ENCODE measurements at regions not wholly inside any gene's neighbourhood (a gene's known extent, or its start where the extent isn't known, plus 50 kb on each side); places are given as distances from the start of the nearest gene placed in this dataset.

- no peak for DNase-seq (ENCODE audit: low read depth)
These were observed 366.9 kb upstream of the ZEB2 start for GRCh38 chr2:144886862-144887261.

DNA sequence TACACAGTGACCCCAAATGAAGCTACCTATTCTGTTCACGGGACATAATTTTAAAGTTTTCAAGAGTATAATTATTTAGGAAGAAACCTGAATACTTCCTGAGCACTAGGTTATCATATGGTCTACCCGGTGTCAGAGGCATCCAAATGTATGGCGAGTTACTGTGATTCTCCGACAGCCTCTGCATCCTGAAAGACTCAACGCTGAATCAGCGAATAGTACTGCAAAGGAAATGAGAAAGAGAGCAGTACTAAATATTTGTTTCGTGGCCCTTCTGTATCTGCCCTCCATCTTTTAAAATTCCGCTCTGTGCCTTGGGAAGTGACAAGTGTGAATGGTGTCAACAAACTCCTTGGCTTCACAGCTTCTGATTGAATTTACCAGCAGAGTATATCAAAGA lies 358.0 kb upstream of the ZEB2 start:
- no peak for DNase-seq (ENCODE audit: low read depth)

GRCh38 chr2:144876013-144876412 lies 356.1 kb upstream of the ZEB2 start:
- DNase-seq (ENCODE audit: low read depth): no peak

DNA sequence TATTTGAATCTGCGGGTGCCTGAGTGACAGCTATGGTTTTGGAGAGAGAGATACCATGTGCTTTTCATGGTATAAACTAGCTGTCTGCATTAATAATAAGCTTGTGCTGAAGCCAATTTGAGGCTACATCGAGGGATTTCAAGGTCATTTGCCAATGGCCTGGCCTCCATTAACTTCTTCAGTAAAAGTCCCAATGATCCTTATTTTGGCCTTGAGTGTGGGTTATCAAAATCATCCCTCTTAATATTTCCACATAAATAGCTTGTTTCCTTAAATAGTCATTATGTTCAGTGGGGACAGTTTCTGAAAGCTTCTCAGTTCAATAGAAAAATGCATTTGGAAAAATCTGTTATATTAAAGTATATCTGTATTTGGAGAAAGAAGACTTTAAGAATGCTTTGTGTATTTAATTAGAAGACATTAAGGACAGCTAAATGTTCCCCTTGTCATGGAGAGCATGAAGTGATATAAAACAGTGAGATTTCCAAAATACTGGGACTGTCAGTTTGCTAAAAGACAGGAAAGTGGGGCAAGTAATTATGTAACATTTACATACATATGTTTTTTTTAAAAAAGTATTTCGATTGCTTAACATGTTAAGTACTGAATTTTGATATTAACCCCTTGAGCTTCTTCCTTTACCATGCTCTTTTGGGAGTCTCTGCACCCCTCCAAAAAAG lies 355.5 kb upstream of the ZEB2 start:
- no peak for DNase-seq (ENCODE audit: low read depth)

DNA sequence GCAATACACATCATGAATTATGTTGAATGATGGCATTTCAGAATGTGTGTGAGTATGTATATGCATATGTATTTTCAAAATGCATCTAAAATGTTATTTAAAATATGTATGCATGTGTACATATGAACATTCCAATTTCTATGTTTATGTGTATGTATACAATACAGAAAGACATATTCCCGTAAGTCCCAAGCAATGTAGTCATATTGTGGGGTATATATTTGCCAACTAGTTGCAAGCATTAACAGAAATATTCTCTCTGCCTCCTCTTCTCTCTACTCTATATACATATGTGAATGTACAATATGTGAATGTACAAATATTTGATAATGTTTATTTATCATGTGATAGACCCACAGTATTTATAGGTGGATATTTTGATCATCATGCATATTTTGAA lies 345.8 kb upstream of the ZEB2 start:
- DNase-seq (ENCODE audit: low read depth): no peak

- no peak for DNase-seq (ENCODE audit: low read depth)
These were observed 339.8 kb upstream of the ZEB2 start for GRCh38 chr2:144859716-144860115.

GRCh38 chr2:144858211-144858610 lies 338.3 kb upstream of the ZEB2 start:
- DNase-seq (ENCODE audit: low read depth): no peak

- no peak for DNase-seq (ENCODE audit: low read depth)
These were observed 334.7 kb upstream of the ZEB2 start for GRCh38 chr2:144854596-144854995.

- DNase-seq (ENCODE audit: low read depth): no peak
These were observed 329.7 kb upstream of the ZEB2 start for GRCh38 chr2:144849612-144850011.

DNA sequence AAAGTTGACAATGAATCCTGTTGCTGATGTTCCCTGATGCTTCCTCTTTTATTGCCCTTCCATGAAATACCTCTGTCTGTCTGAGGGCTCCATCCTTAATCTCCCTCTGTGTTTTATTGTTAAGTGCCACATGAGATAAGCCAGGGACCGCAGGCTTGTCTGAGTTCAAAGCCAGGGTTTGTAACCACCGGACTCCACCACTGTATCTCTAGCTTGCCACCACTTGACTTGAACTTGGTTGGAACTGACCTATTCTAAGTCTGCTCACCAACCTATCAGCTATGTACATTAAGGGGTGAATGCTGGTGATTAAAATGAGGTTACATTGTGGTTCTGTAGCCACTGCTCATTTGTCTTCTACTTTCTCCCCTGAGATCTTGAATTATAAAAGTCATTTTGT lies 328.5 kb upstream of the ZEB2 start:
- no peak for DNase-seq (ENCODE audit: low read depth)

GRCh38 chr2:144847347-144848080 lies 327.6 kb upstream of the ZEB2 start:
- no peak for DNase-seq (ENCODE audit: low read depth)

- no peak for DNase-seq (ENCODE audit: low read depth)
These were observed 316.9 kb upstream of the ZEB2 start for GRCh38 chr2:144836635-144837350.

DNA sequence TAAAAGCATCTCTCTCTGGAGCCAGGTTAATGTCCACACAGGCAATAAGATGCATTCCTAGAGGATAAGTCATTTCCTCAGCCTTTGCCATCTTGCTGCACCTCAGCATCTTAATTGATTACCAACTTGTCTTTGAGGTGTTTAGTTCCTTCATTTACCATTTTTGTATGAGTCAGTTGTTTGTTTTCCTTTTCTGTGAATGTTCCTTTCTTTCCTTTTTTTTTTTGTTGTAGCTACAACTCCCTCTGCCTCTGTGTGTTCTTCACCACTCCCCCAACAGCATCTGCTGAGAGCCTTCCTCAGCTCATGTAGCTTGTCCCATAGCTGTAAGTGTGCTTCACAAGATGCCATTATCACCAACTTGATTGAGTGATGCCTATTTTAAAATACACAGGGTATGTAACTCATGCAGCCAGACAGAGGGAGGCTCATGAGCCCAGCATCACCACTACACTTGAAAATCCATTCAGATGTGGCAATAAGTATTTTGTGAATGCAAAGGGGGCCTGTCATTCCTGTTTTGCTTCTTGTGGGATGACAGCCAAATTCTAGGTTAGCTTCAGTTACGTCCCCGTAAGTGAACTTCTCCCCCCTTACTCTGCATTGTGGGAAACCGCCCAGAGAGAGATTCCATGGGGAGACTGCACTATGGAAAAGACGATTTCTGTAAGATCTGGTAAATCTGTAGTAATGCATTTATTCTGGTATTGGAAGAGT lies 315.9 kb upstream of the ZEB2 start:
- DNase-seq (ENCODE audit: low read depth): no peak

DNA sequence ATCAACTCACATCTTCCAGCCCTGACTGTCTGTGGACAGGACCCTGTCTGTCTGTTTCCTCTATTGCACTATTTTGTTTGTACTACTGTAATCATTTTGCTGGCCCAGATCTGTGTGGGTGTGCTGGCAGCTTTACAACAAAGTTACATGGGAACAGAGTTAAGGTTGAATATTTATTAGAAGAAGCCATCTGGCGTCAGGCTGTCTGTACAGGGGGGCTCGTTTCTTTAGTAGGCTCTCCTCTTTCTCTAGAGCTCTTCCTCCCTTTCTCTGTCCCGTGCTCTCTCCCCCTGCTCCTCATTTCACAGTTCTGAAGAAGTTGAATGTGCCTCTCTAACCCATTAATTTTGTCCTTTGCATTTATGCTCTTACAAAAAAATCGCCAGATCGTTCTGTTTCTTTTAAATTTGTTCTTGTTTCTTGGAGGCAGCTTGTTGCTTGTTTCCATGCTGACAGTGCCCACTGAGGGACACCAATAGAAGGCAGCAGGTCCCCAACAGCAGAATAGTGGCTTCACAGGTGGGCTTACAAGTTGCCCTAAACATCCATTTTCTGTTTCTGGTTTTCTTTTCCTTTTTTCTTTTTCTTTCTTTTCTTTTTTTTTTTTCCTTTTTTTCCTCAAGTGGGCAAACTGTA lies 315.2 kb upstream of the ZEB2 start:
- DNase-seq (ENCODE audit: low read depth): peak; percentile 42

DNA sequence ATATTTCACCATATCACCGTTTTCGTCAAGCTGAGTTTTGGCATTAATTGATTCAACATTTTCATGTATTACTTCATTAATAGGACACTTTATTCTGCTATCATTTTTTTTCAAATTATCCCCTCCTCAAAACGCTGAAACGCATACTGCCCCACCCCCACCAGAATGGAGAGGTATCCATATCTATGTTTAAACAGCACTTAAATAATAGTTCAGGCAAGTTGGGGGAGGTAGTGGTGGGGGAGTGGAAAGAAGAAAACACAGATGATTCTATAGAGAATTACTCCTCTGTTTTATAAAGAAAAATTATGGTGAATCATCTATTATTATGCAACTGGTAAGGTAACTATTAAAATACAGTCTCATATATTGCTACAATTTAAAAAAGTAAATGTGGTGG lies 314.4 kb upstream of the ZEB2 start:
- DNase-seq (ENCODE audit: low read depth): no peak

GRCh38 chr2:144833075-144833637 lies 313.2 kb upstream of the ZEB2 start:
- DNase-seq (ENCODE audit: low read depth): no peak

- DNase-seq (ENCODE audit: low read depth): no peak
These were observed 312.1 kb upstream of the ZEB2 start for GRCh38 chr2:144832048-144832447.

DNA sequence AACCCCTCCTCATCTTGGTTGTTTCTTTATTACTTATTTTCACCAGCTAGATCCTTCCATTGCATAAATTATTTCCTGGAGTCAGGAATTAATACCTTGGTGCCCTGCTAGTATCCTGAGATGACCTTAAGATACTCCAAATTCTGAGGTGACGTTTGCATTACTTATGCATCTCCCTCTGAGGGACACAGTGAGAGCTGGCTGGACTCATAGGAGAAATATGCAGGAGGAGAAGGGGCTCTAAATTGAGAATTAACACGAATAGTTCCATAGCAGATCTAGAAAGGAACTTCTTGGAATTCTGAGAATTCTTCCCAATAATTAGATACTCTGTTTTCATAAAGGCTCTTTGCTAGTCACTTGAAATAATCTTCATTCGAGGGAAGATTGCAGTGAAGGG lies 310.6 kb upstream of the ZEB2 start:
- DNase-seq (ENCODE audit: low read depth): no peak

GRCh38 chr2:144827404-144827803 lies 307.5 kb upstream of the ZEB2 start:
- no peak for DNase-seq (ENCODE audit: low read depth)

DNA sequence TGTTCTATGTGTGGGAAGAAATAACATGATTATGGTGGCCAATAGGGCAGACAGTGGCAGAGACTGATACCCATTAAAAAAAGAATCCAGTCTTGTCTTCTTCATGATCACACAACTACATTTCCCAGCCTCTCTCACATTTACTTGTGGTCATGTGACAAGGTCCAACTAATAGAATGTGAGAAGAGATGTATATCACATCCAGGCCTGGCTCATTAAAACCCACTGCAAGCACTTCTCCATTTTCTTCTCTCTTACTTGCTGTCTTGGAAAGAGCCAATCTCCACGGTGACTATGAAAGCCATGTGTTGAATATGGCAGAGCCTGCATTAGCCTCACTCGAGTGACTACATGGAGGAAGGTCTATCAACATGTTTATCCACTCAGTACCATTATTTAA lies 306.2 kb upstream of the ZEB2 start:
- no peak for DNase-seq (ENCODE audit: low read depth)

GRCh38 chr2:144825331-144826020 lies 305.6 kb upstream of the ZEB2 start:
- no peak for DNase-seq (ENCODE audit: low read depth)

Data from non-pigmented ciliary epithelial cell (primary cell).